HG02623 (cell line): ENCODE measurements at regions not wholly inside any gene's neighbourhood (a gene's known extent, or its start where the extent isn't known, plus 50 kb on each side); places are given as distances from the start of the nearest gene placed in this dataset.
A peak's percentile ranks its signal among the peaks of the same experiment; 100 is the strongest.

ENCODE experiments used
- ATAC-seq: cut with Tn5 transposase; IDR thresholded peaks from one replicate; pipeline ENCODE4 v1.9.1; 2021; ENCODE audit warnings: moderate library complexity; ENCODE audit not compliant: unreplicated experiment

GRCh38 chr5:159385536-159385935, 55.2 kb upstream of the IL12B start:
- no peak for ATAC-seq

- ATAC-seq: no peak
Observed at GRCh38 chr5:159386028-159386711, 55.9 kb upstream of the IL12B start.

GRCh38 chr5:159392871-159393270, 62.6 kb upstream of the IL12B start:
- ATAC-seq: no peak

DNA sequence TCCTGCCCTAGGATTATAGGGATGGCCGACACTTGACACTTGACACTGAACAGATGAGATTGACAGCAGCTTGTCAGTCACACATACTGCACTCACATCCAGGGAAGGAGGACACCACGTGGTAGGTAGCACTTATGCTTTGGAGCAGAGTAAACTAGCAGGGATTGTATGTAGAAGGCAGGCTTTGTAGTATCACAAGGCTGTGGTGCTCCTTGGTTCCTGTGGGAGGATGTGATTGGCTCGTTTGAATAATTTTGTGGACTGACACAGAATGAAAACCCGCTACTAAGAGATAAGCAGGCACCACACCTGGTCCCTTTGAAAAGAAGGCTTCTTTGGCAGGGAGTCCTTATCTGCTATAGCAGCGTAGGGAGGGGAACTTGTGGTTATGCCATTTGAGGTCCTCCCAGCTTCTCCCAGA, 63.6 kb upstream of the IL12B start:
- no peak for ATAC-seq

GRCh38 chr5:159395202-159395601, 64.9 kb upstream of the IL12B start:
- ATAC-seq: no peak

DNA sequence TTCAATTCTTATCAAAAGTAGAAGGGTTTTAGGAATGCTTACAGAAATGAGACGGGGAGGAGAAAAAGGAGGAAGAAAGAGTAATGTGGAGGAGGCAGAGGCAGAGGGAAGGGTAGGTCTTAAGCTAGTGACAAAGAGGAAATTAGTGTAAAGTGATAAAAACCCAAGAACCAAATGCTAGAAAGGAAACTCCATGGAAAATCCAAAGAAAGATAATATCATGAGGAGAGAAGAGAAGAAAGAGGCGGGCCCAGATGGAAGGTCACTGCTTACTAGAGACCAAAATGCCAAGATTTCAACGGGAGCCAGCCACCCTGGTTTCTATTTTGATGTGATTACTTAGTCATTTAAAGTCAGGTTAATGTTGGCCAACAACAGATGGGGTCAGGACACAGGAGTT, 68.6 kb upstream of the IL12B start:
- no peak for ATAC-seq

GRCh38 chr5:159400476-159400875, 70.2 kb upstream of the IL12B start:
- no peak for ATAC-seq

- ATAC-seq: no peak
Observed at GRCh38 chr5:159402311-159402710, 72.0 kb upstream of the IL12B start.

DNA sequence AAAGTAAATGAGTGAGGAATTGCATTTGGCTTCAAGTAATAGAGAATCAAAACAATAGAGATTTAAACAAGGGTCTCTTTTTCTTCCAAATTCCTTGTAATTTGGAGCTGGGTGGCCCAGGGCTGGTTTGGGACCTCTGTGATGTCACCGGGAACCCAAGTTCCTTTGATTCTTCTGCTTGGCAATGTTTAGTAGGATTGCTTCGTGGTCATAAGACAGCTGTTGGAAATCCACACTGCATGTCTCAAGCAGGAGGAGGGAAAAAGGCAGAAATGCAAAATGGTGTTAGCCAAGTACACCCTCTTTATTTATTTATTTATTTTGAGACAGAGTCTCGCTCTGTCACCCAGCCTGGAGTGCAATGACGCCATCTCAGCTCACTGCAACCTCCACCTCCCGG, 72.6 kb upstream of the IL12B start:
- ATAC-seq: no peak

- no peak for ATAC-seq
Observed at GRCh38 chr5:159403906-159404681, 73.8 kb upstream of the IL12B start.

DNA sequence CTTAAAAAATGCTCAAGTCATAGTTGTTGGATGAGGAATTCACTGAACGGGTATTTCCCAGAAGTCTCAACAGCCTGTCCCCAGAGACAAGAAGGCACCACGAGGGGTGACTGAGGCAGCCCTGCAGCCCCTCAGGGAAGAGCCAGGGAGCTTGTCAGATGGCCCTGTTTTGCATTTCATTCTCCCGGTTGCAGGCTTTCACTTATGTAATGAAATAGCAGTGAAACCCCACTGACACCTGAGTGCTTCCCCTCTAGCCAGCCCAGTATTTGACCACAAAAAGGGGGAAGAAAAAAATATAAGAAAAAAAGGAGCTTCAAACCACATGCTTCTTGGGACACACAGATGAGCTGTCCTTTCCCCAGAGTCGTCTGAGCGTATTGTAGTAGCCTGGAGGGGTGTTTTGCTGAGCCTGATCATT, 75.3 kb upstream of the IL12B start:
- peak; percentile 71 for ATAC-seq

- no peak for ATAC-seq
Observed at GRCh38 chr5:159406571-159406970, 76.3 kb upstream of the IL12B start.

GRCh38 chr5:159409801-159410200, 79.5 kb upstream of the IL12B start:
- ATAC-seq: peak; percentile 51

- no peak for ATAC-seq
Observed at GRCh38 chr5:159410480-159410879, 80.2 kb upstream of the IL12B start.

- ATAC-seq: no peak
Observed at GRCh38 chr5:159411115-159411514, 80.8 kb upstream of the IL12B start.

GRCh38 chr5:159412284-159413046, 82.2 kb upstream of the IL12B start:
- ATAC-seq: peak; percentile 53

- ATAC-seq: no peak
Observed at GRCh38 chr5:159414021-159414420, 83.7 kb upstream of the IL12B start.

GRCh38 chr5:159415301-159415937, 85.1 kb upstream of the IL12B start:
- no peak for ATAC-seq

- no peak for ATAC-seq
Observed at GRCh38 chr5:159416438-159416837, 86.2 kb upstream of the IL12B start.

GRCh38 chr5:159417170-159417569, 86.9 kb upstream of the IL12B start:
- no peak for ATAC-seq

- no peak for ATAC-seq
Observed at GRCh38 chr5:159419576-159419975, 89.3 kb upstream of the IL12B start.
